ENCODE measurements at regions not wholly inside any gene's neighbourhood (a gene's known extent, or its start where the extent isn't known, plus 50 kb on each side); places are given as distances from the start of the nearest gene placed in this dataset.

DNA sequence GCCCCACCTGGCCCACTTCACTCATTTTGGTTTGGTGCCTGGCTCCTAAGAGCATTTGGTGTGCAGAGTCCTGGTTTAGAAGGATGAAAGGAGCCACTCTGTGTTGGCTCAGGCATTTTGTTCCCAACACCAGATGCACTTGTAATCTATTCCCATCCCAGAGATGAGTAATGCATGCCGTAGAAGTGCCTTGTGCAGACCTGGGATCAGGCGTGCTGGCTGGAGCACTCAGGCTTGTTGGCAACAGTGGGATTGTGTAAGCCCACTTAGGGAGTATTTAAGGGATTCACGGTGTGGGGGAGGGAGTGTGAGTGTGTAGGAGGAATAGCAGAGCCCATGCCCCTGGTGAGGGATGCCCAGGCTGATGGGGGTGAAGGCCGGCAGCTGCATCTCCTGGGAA is 501.5 kb upstream of the TBX3 start:
- H3K9ac ChIP-seq (replicated peaks in 1 of 4; ENCODE audit: extremely low read depth in 1 of 4, low read depth in 3 of 4, low read length in 3 of 4) = no peak overlapping the region
- WGBS, 2 experiments (ENCODE audit: extremely low coverage in 1 of 2, insufficient coverage in 1 of 2, insufficient read length in 1 of 2, insufficient replicate concordance in 2 of 2, low coverage in 1 of 2, low lambda C conversion rate in 2 of 2, missing lambda C conversion rate in 1 of 2) = 68% methylated on average over 4 of the region's 4 CpGs; no CpG with 5 or more reads in 1 of the 2 experiments
- no peak overlapping the region for H2BK120ac ChIP-seq (replicated peaks; ENCODE audit: low read depth, low read length)
- peaks cover 0 to 2% of the 10 kb centered on the region in 2 experiments; a peak in 1 of 4 replicates for H3K9me3 ChIP-seq (ENCODE audit: insufficient read depth in 2 of 2, low read depth in 1 of 2, low read length in 1 of 2)
- H3K18ac ChIP-seq (ENCODE audit: extremely low read depth, low read length) = no peak overlapping the region
- no peak overlapping the region for H2BK12ac ChIP-seq (ENCODE audit: low read depth, low read length)
- H3K79me2 ChIP-seq (ENCODE audit: control insufficient read depth in 1 of 2, insufficient read depth in 2 of 2, low read length in 2 of 2) = no peaks in the 10 kb centered on the region
- FAIRE-seq (no peak), DNase-seq (ENCODE audit: low read depth in 1 of 2, low spot score in 2 of 2) (no peak)
- H3K4me1 ChIP-seq (replicated peaks in 1 of 4; ENCODE audit: control insufficient read depth in 3 of 4, insufficient read depth in 4 of 4, low read length in 3 of 4) = no peaks in the 10 kb centered on the region
- H2BK5ac ChIP-seq (ENCODE audit: low read depth, low read length) = no peak overlapping the region
- no peak overlapping the region for H3K23ac ChIP-seq (ENCODE audit: insufficient read length)
- H4K8ac ChIP-seq (ENCODE audit: extremely low read depth, insufficient read depth, low read length) = no peak overlapping the region
- no peaks in the 10 kb centered on the region for H3K36me3 ChIP-seq (ENCODE audit: control insufficient read depth in 2 of 4, insufficient read depth in 4 of 4, low read length in 3 of 4)
- no peaks in the 10 kb centered on the region for H3K79me1 ChIP-seq (ENCODE audit: low read depth, low read length)
- H3K4ac ChIP-seq (replicated peaks; ENCODE audit: insufficient read length, low read depth, low read length) = no peak overlapping the region
- H3K56ac ChIP-seq (replicated peaks; ENCODE audit: insufficient read length, low read depth, low read length) = no peak overlapping the region
- ChIA-PET POLR2A (ENCODE audit: partially characterized antibody) (no interaction called here), CTCF (ENCODE audit: partially characterized antibody) (no interaction called here)
- TF ChIP-seq CREB1 (IDR thresholded peaks at IDR 0.05) (no peak), ASH2L (IDR thresholded peaks at IDR 0.05; ENCODE audit: low read length) (no peak), EZH2 (IDR thresholded peaks at IDR 0.05; ENCODE audit: low read depth, low read length, severe bottlenecking) (no peak), ATF3 (IDR thresholded peaks at IDR 0.05; ENCODE audit: insufficient read depth, low read depth, low read length) (no peak), SP2 (IDR thresholded peaks at IDR 0.05; ENCODE audit: low read length) (no peak)
- no peaks in the 10 kb centered on the region for H3K23me2 ChIP-seq (ENCODE audit: low read depth, low read length)
- no peak overlapping the region for H2AFZ ChIP-seq (ENCODE audit: low read length)
- H2AK5ac ChIP-seq (ENCODE audit: low read depth, low read length) = no peak overlapping the region
- no peak overlapping the region for H4K5ac ChIP-seq (ENCODE audit: insufficient read length, low read depth, low read length)
- no peaks in the 10 kb centered on the region for H3K27me3 ChIP-seq (replicated peaks in 1 of 4; ENCODE audit: control insufficient read depth in 3 of 4, extremely low read depth in 1 of 4, insufficient read depth in 3 of 4, low read length in 3 of 4)
- H3K27ac ChIP-seq (ENCODE audit: low read depth, low read length) = no peak overlapping the region
- no peak overlapping the region for H3K4me3 ChIP-seq (ENCODE audit: extremely low read depth in 1 of 4, insufficient read depth in 2 of 4, low read depth in 3 of 4, low read length in 4 of 4)
- no peak overlapping the region for H3K4me2 ChIP-seq (ENCODE audit: insufficient read depth in 1 of 2, low read depth in 2 of 2, low read length in 2 of 2)
- no peak overlapping the region for H2BK20ac ChIP-seq (ENCODE audit: low read length)
- no peak overlapping the region for H4K91ac ChIP-seq (replicated peaks; ENCODE audit: insufficient read length, low read length)
- no peak overlapping the region for H3K14ac ChIP-seq (ENCODE audit: insufficient read length)
- H4K20me1 ChIP-seq (replicated peaks in 1 of 2; ENCODE audit: control insufficient read depth in 1 of 2, insufficient read depth in 2 of 2, low read length in 2 of 2) = no peaks in the 10 kb centered on the region
- no peak overlapping the region for H2BK15ac ChIP-seq (ENCODE audit: low read length)

Measured in H1 (cell line).